ENCODE measurements at regions not wholly inside any gene's neighbourhood (a gene's known extent, or its start where the extent isn't known, plus 50 kb on each side); places are given as distances from the start of the nearest gene placed in this dataset.
"Not testable (repeated sequence)": the region's sequence is repeated elsewhere in the genome, so short reads cannot be mapped to it uniquely, and the experiment has no call there.

DNA sequence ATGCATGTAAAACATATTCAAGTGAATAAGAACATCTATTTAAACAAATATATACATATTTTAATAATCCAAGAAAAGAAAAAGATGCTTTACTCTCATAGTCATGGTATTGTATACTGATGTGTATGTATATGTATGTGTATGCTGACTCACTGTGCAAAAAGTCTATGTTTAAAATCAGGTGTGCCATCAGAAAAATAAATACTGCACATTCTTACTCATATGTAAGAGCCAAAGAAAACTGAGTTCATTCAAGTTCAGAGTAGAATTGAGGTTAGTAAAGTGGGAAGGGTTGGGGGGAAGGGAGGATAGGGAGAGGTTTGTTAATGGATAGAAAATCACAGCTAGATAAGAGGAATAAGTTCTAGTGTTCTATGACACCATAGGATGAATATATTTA lies 403.9 kb upstream of the SMIM31 start:
- DNase-seq: no peak

DNA sequence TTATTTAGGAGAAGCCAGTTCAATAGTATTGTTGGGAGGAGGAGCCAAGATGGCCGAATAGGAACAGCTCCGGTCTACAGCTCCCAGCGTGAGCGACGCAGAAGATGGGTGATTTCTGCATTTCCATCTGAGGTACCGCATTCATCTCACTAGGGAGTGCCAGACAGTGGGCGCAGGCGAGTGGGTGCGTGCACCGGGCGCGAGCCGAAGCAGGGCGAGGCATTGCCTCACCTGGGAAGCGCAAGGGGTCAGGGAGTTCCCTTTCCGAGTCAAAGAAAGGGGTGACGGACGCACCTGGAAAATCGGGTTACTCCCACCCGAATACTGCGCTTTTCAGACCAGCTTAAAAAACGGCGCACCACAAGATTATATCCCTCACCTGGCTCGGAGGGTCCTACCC lies 403.2 kb upstream of the SMIM31 start:
- not testable (repeated sequence) for DNase-seq

DNA sequence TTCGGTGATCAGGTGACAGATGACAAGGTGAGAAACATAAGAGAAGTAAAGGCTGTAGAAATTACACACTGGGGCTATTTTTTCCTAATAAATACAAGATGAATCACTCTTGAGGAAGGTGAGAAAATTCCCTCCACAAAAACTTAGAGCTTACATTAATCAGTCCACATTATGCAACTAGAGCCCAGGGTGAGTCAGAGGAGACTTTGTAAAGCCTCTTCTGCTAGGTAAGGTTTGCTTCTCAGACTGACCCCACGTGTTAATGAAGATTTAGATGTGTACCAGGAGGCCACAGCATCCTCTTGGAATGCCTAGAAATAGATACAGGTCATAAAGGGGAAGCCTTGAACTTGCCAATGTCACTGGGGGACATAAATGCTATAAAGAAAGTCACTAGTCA lies 396.0 kb upstream of the SMIM31 start:
- DNase-seq: no peak

DNA sequence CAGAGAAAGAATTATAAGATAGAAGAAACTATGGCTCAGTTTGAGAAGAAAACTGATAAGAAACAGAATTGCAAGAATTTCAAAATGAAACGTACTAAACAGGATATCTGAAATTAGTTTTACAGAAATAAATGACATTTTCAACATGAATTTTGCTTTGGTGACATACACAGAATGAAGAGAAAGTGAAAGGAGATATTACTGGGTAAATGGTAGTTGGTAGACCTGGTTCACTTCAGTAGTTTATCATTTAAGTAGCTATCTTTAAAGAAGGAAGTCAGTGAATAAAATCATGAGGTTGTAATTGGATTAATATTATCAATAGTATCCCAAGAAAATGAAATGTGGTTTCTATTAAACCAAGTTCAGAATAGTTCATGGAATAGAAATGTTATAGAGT lies 395.5 kb upstream of the SMIM31 start:
- no peak for DNase-seq

DNA sequence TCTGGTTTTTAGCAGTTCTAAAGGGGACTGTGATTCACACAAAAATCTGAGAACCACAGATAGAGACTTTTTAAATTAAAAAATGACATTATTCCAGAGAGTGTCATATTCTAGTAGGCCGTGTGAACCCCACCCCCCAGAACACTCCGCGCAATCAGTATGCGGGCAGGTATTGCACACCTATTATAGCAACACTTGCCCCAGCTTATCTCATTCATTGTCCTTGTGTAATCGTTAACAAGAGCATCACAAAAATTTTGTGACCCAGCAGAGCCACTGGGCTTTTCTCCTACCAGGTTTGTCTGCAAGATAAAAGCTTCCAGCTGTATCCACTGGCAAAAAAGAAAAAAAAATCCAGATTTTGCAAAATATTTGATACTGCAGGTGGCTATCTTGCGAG lies 394.1 kb upstream of the SMIM31 start:
- DNase-seq: no peak

DNA sequence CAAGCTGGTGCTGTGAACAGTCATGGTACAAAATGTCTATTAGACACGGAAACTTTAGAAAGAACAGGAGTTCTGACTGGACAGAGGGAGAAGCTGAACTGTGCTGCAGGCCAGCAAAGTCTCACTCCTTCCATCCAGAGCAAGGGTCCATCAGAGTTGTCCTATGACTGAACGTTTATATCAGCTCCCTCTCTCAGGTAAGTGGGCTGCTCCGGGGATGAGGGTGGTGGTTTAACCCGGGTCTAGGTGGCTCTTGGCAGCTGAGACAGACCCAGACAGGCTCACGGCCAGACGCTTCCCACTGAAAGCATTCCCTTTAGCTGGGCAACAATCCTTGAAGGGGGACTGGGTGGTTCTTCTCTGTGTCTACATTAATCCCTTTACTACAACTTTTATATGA lies 385.0 kb upstream of the SMIM31 start:
- DNase-seq: no peak

DNA sequence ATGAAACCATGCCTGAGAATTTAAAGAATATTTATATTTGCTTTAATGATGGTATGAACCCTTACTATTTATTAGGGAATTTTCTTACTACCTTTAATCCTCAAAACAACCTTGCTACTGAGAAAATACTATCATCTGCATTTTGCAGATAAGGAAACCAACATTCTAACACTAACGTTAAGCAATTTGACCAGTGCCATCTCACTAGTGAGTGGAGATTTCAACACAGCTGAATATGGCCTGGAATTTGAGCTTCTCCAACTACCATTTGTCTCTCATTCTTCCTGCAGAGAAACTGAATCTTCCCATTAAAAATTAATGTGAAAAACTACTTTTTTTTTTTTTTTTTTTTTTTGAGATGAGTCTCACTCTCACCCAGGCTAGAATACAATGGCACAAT lies 380.9 kb upstream of the SMIM31 start:
- DNase-seq: no peak

DNA sequence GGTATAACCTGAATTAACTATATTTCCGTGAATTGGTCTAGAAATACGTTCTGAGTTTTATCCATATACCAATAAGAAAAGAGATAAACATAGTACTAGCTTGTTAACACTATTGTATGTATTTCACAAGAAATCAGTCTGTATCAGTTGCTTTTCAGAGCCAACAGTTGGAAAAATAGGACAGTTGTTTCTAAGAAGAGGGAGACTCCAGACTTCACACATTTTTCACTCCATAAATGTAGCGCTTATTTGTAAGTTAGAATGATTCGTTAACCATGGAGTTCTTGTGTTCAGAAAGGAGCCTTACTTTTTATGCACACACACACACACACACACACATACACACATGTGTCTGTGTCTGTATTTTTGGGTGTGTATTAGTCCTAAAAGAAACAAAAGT lies 376.7 kb upstream of the SMIM31 start:
- DNase-seq: no peak

DNA sequence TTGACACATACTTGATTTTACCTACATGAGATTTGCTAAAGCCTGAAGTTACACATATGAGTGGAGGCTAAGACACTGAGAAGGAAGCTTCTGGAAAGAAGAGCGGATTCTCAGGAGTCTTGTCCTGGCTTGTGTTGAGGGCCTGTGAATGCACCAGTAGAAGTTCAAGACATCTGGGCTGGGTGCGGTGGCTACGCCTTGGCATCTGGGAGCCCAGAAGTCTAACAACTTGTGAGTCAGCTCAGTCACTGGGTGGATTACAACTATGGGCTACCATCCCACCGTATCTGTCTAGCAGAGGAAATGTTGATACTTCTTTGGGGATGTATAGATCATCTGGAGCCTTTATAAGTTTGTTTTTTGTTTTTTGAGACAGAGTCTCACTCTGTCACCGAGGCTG lies 375.6 kb upstream of the SMIM31 start:
- DNase-seq: no peak

DNA sequence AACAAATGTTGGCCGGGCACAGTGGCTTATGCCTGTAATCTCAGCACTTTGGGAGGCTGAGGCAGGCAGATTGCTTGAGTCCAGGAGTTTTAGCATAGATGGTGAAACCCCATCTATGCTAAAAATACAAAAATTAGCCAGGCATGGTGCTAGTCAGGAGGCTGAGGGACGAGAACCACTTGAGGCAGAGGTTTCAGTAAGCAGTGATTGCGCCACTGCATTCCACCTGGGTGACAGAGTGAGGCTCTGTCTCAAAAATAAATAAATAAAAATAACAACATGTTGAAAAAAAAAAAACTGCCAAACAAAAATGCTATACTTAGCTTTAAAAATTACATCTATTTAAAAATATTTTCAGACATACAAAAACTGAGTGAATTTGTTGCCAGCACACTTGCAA lies 374.2 kb upstream of the SMIM31 start:
- DNase-seq: no peak

DNA sequence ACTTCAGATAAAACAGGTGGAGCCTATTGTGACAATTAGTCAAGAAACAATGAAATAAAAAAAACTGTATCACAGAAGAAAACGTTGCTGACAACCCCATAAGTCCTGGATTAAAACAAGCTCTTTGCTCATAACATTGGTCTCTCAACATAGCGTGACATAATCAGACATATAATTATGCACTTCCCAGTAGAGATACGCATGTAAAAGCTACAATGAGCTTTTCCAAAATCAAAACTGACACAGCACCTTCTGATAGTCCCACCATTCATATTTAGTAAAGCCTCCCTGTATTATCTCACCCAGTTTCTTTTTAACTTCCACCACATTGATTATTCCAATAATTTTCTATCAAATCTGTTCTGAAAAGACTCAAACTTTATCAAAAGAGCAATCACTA lies 372.1 kb upstream of the SMIM31 start:
- DNase-seq: no peak

DNA sequence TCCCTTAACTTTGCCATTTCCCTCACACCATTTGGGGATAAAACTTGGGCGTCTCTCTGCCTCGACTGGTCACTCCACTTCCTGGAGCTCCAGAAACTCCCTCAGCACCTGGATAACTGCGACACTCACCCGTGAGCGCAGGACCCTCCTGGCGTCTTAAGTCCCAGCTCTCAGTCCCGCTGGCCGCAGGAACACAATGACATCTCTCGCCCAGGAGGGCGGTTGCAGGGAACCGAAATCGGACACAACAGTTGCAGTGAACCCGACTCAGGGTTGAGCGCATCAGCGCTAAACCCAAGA lies 370.9 kb upstream of the SMIM31 start:
- DNase-seq: no peak

DNA sequence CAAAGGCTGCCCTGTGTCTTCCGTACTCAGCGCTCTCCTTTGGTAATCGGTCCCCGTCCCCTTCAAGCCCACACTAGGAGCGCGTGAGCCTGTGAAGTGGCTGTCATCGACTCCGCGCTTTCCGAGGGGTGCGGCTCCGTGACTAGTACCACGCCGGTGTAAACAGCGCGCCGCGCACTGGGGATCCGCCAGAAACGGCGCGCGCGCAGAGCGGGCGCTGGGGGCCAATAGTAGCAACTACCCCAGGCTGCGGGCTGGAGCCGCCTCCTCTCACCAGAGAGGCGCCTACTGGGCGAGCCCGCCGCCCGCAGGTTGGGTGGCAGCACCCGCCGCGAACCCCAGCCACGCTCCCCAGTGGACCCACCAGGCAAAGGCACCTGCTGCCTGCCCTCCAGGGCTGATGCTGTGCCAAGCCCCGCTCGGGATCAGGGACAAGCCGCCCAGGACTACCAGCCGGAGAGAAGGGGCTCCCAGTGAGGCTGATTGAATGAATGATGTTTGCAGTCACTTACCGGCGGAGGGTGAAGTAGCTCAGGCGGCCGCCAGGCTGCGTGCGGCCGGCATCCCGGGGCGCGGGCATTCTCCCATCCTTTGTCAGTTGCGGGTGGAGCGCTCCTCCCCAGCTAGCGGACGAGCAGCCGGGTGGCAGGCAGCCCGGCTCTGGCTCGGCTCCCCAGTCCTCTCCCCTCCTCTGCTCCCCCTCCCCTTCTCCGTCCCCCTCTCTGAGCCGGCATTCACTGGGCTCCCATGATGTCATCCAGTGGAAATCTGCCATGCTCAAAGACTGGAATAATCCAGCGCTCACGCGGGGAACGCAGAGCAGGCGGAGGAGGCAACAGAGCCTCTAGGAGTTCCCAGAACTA lies 370.3 kb upstream of the SMIM31 start:
- DNase-seq: no peak

DNA sequence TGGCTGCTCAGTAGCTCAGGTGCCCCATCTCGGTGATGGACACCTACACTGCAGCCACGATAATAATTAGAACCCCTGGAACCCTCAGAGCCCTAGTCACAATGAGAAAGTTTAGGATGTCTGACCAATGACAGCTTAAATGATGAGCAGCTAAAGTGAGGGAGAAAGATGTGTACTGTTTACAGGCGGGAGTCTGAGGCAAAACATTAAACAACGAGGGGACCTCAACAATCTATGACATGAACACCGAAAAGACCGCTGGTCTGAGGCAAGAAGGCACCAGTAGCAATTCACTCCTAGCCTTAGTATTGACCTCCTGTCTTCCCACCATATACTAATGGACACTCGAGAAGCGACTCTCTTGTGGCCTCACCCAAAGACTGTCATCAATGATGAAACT lies 369.5 kb upstream of the SMIM31 start:
- no peak for DNase-seq

DNA sequence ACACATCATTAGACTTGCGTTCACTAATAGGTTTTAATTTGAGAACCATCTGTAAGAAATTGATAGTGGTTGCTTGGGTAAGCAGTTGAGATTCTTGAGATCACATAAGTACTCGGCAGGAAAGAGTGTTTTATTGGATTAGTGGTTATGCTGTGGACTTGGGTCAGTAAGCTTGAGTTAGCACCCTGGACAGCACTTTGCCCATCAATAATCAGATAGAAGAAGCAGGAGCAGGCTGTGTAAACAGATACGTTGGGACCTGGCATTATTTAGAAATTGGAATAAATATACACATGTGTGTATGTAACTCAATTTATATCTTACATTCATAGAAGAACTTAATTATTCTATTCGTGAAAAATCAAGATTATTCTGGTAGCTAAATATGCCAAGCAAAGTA lies 357.5 kb upstream of the SMIM31 start:
- DNase-seq: no peak

DNA sequence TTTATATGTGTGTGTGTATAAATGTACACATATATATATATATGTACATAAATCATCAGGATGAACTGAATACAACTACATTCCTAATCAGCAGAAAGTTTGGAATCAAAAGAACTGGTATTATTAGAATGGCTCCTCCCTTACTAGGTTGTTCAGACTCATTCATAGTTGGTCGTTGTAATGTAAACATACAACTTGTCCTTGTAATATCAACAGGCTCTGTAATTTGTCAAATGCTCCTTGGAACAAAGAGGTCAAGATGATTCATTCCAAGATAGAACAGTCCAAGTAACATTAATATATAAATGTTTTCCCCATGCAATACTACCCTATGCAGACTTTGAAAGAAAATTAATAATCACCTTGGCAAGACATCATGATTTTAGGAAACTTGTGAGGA lies 351.4 kb upstream of the SMIM31 start:
- DNase-seq: no peak

DNA sequence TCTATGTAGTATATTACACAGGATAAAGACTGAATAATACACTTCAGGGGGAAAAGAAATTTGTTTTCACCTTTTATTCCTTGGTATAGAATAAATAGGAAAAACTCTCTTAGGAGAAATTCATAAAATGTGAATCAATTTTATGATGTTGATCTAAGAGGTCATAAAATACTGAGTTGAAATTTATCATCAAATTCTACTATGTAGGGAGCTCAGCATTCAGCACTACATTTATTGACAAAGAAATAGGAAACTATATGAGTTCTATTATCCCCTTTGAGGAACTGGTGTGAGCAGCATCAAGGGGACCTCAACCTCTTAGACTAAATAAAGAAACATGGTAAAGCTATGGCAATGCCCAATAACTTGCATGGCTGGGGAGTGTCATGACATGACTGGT lies 348.2 kb upstream of the SMIM31 start:
- DNase-seq: no peak

DNA sequence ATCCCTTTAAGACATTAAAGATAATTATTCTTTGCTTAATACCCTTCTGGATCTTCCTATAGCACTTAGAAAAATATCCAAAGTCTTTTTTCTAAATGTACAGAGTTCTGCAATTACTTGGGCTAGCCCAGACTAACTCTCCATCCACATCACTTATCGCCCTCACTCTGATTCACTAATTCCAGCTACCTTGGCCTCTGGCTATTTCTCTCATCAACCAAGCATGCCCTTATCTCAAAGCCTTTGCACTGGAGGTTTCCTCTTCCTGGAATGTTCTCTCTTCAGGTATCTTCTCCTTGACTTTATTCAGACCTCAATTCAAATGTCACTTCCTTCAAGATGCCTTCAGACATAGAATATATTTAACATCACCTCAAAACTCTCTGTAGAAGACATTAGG lies 345.1 kb upstream of the SMIM31 start:
- no peak for DNase-seq

DNA sequence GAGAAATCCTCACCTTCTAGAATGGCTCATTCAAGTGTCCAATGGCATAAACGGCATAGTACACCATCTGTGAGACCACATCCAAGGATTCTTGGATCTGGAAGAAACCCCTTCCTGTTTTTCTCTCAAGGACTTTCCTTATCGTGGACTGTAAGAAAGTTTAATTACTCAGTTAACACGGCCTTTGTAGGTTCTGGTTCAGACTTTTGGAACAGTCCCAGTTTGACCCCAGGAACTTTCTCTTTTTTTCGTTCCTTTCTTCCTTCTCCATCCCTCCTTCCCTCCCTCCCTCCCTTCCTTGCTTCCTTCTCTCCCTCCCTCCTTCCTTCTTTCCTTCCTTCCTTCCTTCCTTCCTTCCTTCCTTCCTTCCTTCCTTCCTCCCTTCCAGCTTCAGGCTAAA lies 343.5 kb upstream of the SMIM31 start:
- no peak for DNase-seq

DNA sequence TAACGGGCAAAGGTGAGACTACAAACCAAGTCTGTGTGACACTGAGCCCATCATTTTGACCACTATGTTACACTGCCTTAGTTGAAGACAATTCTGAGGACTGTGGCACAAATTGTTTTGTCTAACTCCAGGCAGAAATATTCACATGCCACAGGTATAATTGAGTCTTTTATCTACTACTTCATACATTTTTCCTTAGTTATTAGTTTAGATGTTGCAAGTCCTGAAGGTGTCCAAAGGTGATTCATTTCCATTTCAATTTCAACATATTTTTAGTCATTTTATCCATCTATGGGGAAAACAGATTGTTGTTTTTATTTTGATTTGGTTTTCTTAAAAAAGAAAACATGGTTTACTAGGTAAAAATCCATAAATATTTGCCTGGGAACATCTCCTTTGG lies 341.7 kb upstream of the SMIM31 start:
- no peak for DNase-seq

DNA sequence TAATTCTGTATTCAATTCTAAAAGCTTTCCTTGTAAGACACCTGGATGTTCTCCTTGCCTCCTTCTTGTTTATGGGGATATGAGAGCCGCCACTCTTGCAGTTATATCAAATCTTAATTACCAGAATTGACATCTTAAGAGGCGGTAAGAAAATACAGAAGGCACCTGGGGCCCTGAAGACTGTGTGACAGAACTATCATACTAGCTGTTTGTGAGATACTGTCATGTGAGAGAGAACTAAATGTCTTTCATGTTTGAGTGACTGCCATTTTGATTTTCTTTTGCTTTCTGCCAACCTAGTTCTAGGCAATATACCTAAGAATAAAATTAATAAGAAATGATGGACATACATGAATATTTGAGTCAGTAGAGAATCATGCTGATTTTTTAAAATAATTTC lies 340.2 kb upstream of the SMIM31 start:
- DNase-seq: no peak

DNA sequence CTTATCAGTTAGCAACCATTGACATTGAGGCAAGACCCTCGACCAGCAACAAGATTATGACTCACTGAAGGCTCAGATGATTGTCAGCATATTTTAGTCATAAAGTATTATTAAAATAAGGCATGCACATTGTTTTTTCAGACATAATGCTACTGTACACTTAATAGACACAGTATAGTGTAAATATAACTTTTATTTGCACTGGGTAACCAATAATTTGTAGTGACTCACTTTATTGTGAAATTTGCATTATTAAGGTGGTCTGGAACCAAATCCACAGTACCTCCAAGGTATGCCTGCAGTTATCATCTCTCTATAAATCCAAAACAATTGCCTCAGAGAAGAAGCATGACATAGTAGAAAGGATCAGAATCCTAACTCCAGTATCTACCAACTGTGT lies 330.1 kb upstream of the SMIM31 start:
- DNase-seq: no peak

DNA sequence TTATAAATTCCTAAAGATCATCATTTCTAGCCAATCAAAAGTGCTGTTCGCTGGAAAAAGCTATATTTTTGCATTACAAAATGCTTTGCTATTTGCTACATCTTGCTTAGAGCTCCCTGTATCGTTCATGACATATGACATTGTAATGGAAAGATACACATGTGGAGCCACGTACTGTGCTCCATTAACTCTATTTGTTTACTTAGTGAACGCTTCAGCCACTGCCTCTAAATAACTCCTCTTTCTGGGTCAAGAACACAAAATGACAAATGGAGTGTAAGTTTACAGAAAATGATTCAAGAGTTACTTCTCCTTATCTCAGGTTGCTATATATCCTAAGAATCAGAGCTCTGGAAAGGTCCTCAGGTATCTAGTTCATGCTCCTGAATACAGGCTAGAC lies 329.1 kb upstream of the SMIM31 start:
- DNase-seq: no peak

DNA sequence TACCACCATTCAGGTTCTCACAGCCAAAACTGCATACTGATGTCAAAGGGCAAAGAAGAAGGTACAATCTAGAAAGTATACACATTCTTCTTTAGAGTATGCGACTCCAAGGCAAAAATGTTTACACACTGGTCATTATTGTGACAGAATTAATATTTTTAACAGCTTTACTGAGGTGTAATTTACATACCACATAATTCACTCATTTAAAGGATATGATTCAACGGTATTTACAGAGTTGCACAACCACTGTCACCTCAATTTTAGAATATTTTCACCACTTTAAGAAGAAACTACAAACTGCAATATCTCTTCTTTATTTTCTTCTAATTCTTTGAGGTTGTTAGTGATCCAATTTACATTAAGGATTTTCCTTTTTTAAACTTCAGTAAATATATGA lies 325.4 kb upstream of the SMIM31 start:
- DNase-seq: no peak

DNA sequence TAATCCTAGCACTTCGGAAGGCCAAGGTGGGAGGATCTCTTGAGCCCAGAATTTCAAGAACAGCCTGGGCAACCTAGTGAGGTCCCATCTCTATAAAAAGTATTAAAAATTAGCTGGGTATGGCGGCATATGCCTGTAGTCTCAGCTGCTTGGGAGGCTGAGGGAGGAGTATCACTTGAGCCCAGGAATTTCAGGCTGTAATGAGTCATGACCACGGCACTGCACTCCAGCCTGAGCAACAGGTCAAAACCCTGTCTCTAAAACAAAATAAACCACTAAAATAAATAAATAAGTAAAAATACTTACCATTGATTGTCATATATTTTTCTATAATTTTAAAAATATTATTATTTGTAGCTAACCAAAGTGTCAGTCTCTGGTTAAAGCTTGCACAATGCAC lies 315.6 kb upstream of the SMIM31 start:
- no peak for DNase-seq

DNA sequence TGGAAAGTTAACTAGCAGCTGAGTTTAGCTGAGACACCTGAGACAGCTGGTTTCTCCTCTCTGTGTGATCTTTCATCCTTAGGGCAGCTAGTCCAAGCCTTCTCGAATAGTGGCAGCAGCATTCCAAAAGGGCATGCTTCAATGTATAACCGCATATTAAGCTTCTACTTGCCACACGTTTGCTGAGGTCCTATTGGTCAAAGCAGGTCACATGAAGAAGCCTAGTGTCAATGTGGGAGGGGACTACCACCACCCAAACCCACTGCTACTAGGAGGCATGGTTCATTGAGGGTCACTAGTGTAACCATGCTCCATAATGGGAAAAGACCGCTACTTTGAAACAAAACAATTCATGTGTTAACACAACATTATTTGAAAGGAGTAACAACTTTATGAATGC lies 314.9 kb upstream of the SMIM31 start:
- DNase-seq: no peak

Data from activated T-cell treated with anti-CD3 and anti-CD28 coated beads, Interleukin-2, amount 50 U/mL, for 1 hour (primary cell).